C4-2B (cell line): ENCODE measurements at regions not wholly inside any gene's neighbourhood (a gene's known extent, or its start where the extent isn't known, plus 50 kb on each side); places are given as distances from the start of the nearest gene placed in this dataset.

Experiments
- ZFX ChIP-seq: fragments of 450-650 bp; IDR thresholded peaks from 2 replicates; pipeline ENCODE4 v1.6.1; 2017
- TF ChIP-seq, protein P1 (sequence below): fragments of 450-650 bp; conservative IDR thresholded peaks from 2 replicates; pipeline ENCODE4 v1.5.1; 2017; ENCODE audit warnings: mild to moderate bottlenecking

GRCh38 chr1:30273456-30273855 lies 449.9 kb downstream of the MATN1 start:
- TF ChIP-seq, protein P1, sequence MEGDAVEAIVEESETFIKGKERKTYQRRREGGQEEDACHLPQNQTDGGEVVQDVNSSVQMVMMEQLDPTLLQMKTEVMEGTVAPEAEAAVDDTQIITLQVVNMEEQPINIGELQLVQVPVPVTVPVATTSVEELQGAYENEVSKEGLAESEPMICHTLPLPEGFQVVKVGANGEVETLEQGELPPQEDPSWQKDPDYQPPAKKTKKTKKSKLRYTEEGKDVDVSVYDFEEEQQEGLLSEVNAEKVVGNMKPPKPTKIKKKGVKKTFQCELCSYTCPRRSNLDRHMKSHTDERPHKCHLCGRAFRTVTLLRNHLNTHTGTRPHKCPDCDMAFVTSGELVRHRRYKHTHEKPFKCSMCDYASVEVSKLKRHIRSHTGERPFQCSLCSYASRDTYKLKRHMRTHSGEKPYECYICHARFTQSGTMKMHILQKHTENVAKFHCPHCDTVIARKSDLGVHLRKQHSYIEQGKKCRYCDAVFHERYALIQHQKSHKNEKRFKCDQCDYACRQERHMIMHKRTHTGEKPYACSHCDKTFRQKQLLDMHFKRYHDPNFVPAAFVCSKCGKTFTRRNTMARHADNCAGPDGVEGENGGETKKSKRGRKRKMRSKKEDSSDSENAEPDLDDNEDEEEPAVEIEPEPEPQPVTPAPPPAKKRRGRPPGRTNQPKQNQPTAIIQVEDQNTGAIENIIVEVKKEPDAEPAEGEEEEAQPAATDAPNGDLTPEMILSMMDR: no peak
- TF ChIP-seq ZFX: no peak
